GM19395 (cell line): ENCODE measurements at regions not wholly inside any gene's neighbourhood (a gene's known extent, or its start where the extent isn't known, plus 50 kb on each side); places are given as distances from the start of the nearest gene placed in this dataset.

ENCODE experiments used
- ATAC-seq: cut with Tn5 transposase; IDR thresholded peaks from one replicate; pipeline ENCODE4 v1.9.1; 2021; ENCODE audit warnings: mild to moderate bottlenecking, moderate library complexity; ENCODE audit not compliant: unreplicated experiment

- ATAC-seq, result no peak
Observed at GRCh38 chr4:54933579-54933978, 191.8 kb downstream of the KDR start.

DNA sequence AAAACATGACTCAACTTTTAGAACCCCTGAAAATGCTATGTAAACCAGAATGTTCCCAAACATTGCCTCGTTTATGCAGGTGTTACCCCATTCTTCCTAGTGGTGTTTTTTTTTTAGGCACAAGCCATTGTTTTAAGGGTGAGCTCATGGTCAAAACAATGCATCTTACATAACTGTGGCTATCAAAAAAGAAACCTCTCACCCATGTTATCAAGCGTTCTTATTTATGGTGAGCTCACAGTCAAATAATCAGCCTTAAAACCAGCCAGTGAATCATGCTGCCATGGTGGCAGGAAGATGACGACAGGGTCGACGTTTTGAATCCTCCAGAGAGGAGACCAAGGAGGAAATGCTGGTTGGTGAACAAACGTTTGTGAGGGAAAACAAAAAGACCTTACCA lies 195.2 kb downstream of the KDR start:
- ATAC-seq, result no peak

DNA sequence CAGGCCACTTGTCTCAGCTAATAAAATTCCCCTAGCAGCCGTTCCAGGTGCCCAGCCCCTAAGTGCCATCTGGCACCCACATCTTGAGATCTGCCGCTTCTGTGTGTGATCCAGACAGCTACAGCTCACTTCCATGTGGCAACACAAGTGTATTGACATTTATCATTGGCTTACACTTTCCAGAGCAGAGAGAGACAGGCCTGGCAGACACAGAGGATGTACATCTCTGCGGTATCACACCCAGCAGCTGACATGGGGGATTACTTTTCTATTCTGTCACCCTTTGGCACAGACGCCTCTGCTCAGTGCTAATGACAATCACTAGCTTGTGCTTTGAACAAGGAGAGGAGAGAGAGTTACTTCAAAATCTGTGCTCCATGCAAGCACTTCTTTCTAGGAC lies 195.9 kb downstream of the KDR start:
- ATAC-seq, result no peak

- no peak for ATAC-seq
Observed at GRCh38 chr4:54924891-54925290, 200.5 kb downstream of the KDR start.

- no peak for ATAC-seq
Observed at GRCh38 chr4:54915276-54915675, 210.1 kb downstream of the KDR start.

GRCh38 chr4:54914781-54915180 lies 210.6 kb downstream of the KDR start:
- ATAC-seq, result no peak

DNA sequence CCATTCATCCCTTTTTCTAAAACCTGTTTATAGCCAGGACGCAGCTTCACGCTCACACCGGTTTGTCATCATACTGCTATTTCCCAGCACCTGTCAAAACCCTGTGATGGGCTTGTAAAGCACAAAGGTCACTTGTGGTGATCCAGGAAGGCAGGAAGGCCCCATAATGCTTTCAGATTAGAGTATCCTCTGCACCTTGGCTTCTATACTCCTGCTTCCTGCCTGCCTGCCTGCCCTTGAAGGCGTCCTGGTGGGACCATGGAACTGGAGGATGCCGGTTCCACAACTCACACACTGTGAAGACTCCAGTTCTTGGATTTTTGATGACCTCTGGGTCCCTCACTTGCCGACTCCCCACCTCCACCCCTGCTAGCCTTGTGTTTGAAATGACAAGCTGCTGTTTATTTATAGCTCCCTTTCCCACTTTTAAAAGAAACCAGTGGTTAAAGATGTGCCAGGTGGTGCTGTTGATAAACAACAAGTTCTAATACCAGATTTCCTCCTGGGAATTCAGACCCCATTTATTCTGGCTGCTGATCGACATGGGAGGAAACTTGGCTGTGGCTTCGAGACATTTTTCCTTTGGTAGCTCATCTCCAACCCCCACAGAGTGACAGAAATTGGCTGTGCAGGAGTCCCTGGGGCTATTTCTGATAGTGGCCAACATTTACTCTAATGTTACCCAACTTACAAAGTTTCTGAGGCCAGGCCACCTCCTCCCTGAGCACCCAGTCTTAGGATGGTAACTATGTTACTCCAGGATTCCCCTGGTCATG lies 211.5 kb downstream of the KDR start:
- ATAC-seq, result no peak

- no peak for ATAC-seq
Observed at GRCh38 chr4:54912155-54912554, 213.2 kb downstream of the KDR start.

DNA sequence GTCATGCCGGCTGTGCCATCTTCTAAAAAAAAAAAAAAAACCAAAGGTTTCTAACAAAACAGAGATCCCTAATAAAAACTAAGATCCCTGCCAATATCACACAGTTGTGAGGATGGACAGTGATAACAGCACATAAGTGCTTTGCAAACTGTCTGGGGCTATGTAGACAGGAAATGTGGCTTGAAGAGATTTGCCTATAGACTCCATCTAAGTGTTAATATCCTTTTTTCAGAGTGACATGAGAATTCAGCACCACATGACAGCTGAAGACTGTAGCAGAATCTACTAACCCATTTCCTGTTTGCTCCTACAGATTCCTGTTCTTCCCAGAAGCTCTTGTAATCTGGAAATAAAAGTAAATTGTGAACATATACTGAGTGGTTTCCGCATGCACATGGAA lies 215.4 kb downstream of the KDR start:
- ATAC-seq, result peak; percentile 66

GRCh38 chr4:54908763-54909162 lies 216.6 kb downstream of the KDR start:
- no peak for ATAC-seq

- no peak for ATAC-seq
Observed at GRCh38 chr4:54904953-54905352, 220.4 kb downstream of the KDR start.

GRCh38 chr4:54902976-54903375 lies 222.4 kb downstream of the KDR start:
- no peak for ATAC-seq

GRCh38 chr4:54902271-54902670 lies 223.1 kb downstream of the KDR start:
- no peak for ATAC-seq

- ATAC-seq, result no peak
Observed at GRCh38 chr4:54901202-54901601, 224.2 kb downstream of the KDR start.

GRCh38 chr4:54898656-54899340 lies 226.6 kb downstream of the KDR start:
- no peak for ATAC-seq

DNA sequence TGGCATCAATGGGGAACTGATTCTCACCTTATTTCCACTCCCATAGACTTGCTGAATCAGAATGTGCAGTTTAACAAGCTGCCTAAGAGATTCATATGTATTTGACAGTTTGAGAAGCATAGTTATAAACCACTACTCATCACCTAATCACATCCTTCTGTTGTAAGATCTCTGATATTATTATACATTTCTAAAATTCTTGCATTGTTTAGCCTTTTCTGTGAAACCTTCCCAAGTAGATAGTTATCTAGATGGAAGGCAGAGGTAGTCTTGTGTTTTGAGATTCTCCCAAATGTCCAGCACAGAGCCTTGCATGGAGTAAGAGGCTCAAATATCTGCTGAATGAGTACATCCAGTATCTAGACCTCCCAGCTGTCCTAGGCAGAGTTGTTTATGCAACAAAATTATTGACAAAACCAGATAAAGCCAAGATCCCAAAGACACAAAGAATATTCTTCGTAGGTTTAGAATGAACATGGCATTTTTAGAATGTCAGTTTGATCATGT lies 227.3 kb downstream of the KDR start:
- no peak for ATAC-seq

DNA sequence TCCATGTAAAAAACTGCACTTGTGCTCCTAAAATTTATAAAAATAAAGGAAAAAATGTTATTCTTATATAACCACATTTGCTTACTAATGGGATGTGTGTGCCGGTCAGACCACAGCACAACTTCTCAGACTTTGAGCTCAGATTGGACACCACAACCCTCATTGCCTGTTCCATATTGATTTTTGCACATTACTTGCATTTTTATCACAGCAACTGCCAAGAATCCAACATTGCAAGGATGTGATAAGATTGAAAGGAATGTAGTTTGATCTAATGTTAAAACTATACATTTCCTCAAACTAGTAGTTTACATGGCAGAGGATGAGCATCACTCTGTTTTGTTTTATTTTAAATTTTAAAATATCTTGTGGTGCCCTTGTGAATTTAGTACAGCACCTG lies 227.8 kb downstream of the KDR start:
- ATAC-seq, result no peak

DNA sequence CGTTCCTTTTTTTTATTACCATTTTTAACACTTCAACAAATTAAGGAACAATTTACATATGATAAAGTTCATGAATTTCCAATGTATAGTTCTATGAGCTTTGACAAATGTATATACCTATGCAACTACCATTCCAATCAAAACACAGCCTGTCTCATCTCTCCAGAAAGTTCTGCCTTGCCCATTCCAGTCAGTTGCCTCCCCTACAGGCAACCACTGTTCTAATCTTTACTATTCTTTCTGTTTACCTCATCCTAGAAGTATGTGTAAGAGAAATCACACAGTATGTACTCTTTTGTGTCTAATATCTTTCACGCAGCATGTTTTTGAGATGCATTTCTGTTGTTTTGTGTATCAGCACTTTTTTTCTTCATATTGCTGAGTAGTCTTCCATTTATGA lies 224.9 kb downstream of the KIT start:
- ATAC-seq, result no peak

- no peak for ATAC-seq
Observed at GRCh38 chr4:54879576-54879975, 221.8 kb downstream of the KIT start.

- ATAC-seq, result no peak
Observed at GRCh38 chr4:54877006-54877405, 219.2 kb downstream of the KIT start.

DNA sequence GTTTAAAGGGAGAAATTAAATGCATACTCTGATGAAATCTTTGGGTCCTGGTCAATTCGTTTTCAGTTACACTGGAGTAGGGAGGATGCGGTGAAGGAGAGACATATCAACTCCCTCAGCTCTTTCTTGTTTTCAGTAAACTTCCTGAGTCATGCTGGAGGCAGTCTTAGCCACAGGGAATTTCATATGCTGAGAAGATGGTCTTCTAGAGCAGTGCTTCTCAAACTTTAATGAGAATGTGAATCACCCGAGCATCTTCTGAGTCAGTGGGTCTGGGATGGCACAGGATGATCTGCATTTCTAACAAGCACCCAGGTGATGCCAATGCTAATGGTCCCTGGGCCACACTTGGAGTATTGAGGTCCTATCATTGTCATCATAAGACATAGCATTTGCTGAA lies 214.5 kb downstream of the KIT start:
- no peak for ATAC-seq

DNA sequence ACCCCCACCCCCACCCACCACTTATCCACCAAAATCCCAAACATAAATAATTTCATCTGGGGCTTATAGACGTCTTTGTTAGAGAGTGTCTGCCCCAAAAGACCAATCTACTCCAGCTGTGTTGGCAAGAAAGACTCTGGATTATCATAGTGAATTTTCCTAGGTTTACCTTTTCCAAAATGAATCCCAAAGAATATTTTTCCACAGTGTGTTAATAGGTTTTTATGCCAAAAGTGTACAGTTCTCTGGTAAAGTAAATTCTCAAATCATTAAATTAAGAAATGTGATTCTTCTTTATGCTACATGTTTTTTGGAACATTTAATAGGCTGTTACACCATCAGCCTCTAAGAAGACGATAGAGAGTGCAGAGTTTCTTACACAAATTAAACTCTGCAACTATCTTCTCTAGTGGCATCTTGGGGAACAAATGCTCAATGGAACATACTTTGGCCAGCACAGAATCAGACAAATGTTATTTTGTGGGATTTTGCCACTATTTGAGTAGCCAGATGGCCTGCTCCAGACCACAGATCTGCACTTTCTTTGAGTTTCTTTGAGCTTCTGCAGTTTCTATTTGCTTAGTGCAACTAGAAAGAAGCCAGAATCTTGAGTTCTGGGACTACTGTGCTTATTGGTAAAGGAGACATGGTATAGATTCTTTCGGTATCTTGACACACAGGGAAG lies 206.0 kb downstream of the KIT start:
- ATAC-seq, result no peak
